Lung (tissue), 11 donors: ENCODE measurements at regions not wholly inside any gene's neighbourhood (a gene's known extent, or its start where the extent isn't known, plus 50 kb on each side); places are given as distances from the start of the nearest gene placed in this dataset.

Source experiments
- ATAC-seq: fragments of 200-7000 bp; cut with Tn5 transposase; one replicate; pipeline ENCODE4 v1.9.1; 2020; ENCODE audit warnings: moderate number of reproducible peaks; ENCODE audit not compliant: insufficient read depth, low FRiP score
- DNase-seq, 3 donors: peaks; one replicate each; pipeline ENCODE4 v3.0.0-alpha.2; 2013 to 2017
- H3K27ac ChIP-seq, 2 donors: one replicate each; pipeline ENCODE4 v1.5.1; 2013; ENCODE audit warnings: mild to moderate bottlenecking in 2 of 2, moderate library complexity in 2 of 2, control low read depth in 1 of 2, inconsistent platforms in 1 of 2, low read depth in 1 of 2, low read length in 1 of 2
- H3K27me3 ChIP-seq, 3 donors: one replicate each; pipeline ENCODE4 v1.5.1; 2013; ENCODE audit warnings: low read length in 2 of 3; ENCODE audit not compliant: control insufficient read depth in 3 of 3, insufficient read depth in 3 of 3
- H3K36me3 ChIP-seq, 4 donors: one replicate each; pipeline ENCODE4 v1.5.1; 2013; ENCODE audit warnings: low read length in 4 of 4, mild to moderate bottlenecking in 1 of 4, moderate library complexity in 1 of 4; ENCODE audit not compliant: control insufficient read depth in 4 of 4, insufficient read depth in 4 of 4
- H3K4me1 ChIP-seq, 5 donors: one replicate each; pipeline ENCODE4 v1.5.1; 2013; ENCODE audit warnings: low read length in 5 of 5, mild to moderate bottlenecking in 2 of 5, moderate library complexity in 1 of 5; ENCODE audit not compliant: control insufficient read depth in 5 of 5, insufficient read depth in 5 of 5
- H3K4me3 ChIP-seq: one replicate; pipeline ENCODE4 v1.5.1; 2013; ENCODE audit warnings: mild to moderate bottlenecking, control low read depth, moderate library complexity
- H3K9ac ChIP-seq, 2 donors: one replicate each; pipeline ENCODE4 v1.5.1; 2013; ENCODE audit warnings: low read length in 2 of 2, control low read depth in 1 of 2; ENCODE audit not compliant: insufficient read depth in 1 of 2
- H3K9me3 ChIP-seq, 4 donors: one replicate each; pipeline ENCODE4 v1.5.1; 2013; ENCODE audit warnings: low read length in 3 of 4, mild to moderate bottlenecking in 1 of 4, moderate library complexity in 1 of 4; ENCODE audit not compliant: control insufficient read depth in 4 of 4, insufficient read depth in 3 of 4
- CTCF ChIP-seq: IDR thresholded peaks from 2 replicates; pipeline ENCODE4 v1.5.1; 2012; ENCODE audit warnings: mild to moderate bottlenecking; ENCODE audit errors: control extremely low read depth, extremely low read depth
- WGBS, 2 donors: extraction: QIAGEN DNeasy Blood & Tissue Kit; methylation state at CpG; one replicate each; pipeline ENCODE4 v1.1.7; 2013; 5-methylcytosine and 5-hydroxymethylcytosine counted together
- donor health status: control.
- donor health status: control.
- donor health status: Bipolar disorder and iron deficiency.
- donor health status: healthy.
- donor health status: DM: yes; HTN: yes; CAD: no.

- 64 to 70% methylated on average over 3 of the region's 3 CpGs for WGBS, 2 donors
- DNase-seq, result no peak
- Histone ChIP-seq H3K4me3 (no peak overlapping the region), H3K36me3 (no peaks in the 10 kb centered on the region), H3K9ac (no peak overlapping the region), H3K9me3 (peaks cover 0 to 1% (median 0%) of the 10 kb centered on the region in 4 donors), H3K27ac (no peak overlapping the region), H3K4me1 (no peaks in the 10 kb centered on the region), H3K27me3 (no peaks in the 10 kb centered on the region)
- TF ChIP-seq CTCF, result no peak
- ATAC-seq, result no peak
These were observed 368.6 kb downstream of the DMRTA1 start for GRCh38 chr9:22815246-22815645.

- Histone ChIP-seq H3K27ac (no peak overlapping the region), H3K4me1 (no peaks in the 10 kb centered on the region), H3K4me3 (no peak overlapping the region), H3K9me3 (peaks cover 0 to 3% (median 0%) of the 10 kb centered on the region in 4 donors), H3K27me3 (no peaks in the 10 kb centered on the region), H3K36me3 (no peaks in the 10 kb centered on the region), H3K9ac (no peak overlapping the region)
- DNase-seq (no peak), ATAC-seq (no peak)
- no peak for TF ChIP-seq CTCF
These were observed 370.6 kb downstream of the DMRTA1 start for GRCh38 chr9:22817181-22817580.

- WGBS, 2 donors, result 64 to 76% methylated on average over 1 of the region's 1 CpG
- ATAC-seq, result no peak
- H3K36me3 ChIP-seq, result no peaks in the 10 kb centered on the region
- no peaks in the 10 kb centered on the region for H3K27me3 ChIP-seq
- TF ChIP-seq CTCF, result no peak
- H3K4me3 ChIP-seq, result no peak overlapping the region
- H3K9ac ChIP-seq, result no peak overlapping the region
- DNase-seq, result no peak
- no peak overlapping the region for H3K27ac ChIP-seq
- H3K4me1 ChIP-seq, result no peaks in the 10 kb centered on the region
- peaks cover 0 to 2% (median 0%) of the 10 kb centered on the region in 4 donors for H3K9me3 ChIP-seq
These were observed 382.6 kb downstream of the DMRTA1 start for GRCh38 chr9:22829236-22829635.

- H3K4me3 ChIP-seq, result no peak overlapping the region
- no peak for TF ChIP-seq CTCF
- no peaks in the 10 kb centered on the region for H3K9me3 ChIP-seq
- no peak for ATAC-seq
- no peak for DNase-seq
- H3K9ac ChIP-seq, result no peak overlapping the region
- no peaks in the 10 kb centered on the region for H3K36me3 ChIP-seq
- no peaks in the 10 kb centered on the region for H3K27me3 ChIP-seq
- WGBS, 2 donors, result 47 to 65% methylated on average over 3 of the region's 3 CpGs
- no peaks in the 10 kb centered on the region for H3K4me1 ChIP-seq
- no peak overlapping the region for H3K27ac ChIP-seq
These were observed 391.6 kb downstream of the DMRTA1 start for GRCh38 chr9:22838266-22838665.
